GM21825 (cell line): ENCODE measurements at regions not wholly inside any gene's neighbourhood (a gene's known extent, or its start where the extent isn't known, plus 50 kb on each side); places are given as distances from the start of the nearest gene placed in this dataset.

Experiments
- ATAC-seq: cut with Tn5 transposase; IDR thresholded peaks from one replicate; pipeline ENCODE4 v1.9.1; 2021; ENCODE audit warnings: mild to moderate bottlenecking, moderate library complexity; ENCODE audit not compliant: unreplicated experiment

DNA sequence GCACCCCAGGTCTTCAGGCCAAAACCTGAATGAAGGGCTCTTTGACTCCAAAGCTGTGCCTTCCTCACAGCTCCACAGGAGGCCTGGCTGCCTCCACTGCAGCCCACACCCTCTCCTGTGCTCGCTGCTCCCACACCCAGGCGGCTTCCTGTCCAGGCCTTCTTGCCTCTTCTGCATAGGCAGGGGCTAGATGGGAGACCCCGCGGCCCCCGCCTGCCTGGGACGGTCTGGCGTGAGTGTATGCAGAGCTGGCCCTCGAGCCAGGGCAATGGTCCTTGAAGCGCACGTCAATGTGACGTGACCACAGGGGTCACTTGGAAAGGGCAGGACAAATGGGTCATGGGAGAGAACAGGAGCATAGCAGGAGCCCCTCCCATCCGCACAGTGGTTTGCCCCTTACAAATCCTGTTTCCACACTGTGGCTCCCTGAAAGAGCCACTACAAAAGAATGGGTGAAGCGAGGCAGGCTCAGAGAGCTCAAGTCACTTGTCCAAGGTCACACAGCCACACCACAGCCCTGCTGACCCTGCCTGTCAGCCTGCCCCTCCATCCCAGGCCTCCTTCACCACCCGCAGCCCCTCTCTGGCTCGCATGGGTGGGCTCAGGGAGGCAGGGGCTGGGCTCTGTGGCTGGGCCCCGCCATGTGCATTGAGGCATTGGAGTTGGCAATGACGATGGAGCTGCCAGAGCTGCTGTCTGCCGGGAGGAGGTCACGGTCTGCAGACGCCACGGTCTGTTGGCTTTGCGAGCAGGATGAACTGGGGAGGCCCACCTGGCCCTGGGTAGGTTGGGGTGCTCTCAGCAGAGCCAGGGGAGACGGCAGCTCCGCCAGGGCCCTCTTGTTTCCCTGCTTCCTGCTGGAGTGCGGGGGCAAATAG, 71.2 kb upstream of the WNT11 start:
- no peak for ATAC-seq

DNA sequence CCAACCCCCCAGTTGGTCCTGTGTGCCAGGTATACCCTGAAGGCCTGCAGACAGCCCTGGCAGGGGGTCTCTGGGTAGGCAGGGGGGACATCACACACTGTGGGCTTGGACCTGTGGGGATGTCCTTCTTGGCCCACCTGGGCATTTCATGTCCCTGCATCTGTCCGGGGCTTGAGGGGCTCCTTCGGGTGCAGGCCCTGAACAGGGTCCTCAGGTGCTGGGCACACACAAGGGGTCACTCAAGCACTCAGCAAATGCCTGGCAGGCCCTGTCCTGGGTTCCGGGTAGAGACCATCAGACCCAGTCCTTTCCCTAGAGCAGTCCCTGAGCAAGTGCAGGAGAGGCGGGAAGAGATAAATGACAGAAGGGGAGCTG, 70.5 kb upstream of the WNT11 start:
- ATAC-seq = no peak

DNA sequence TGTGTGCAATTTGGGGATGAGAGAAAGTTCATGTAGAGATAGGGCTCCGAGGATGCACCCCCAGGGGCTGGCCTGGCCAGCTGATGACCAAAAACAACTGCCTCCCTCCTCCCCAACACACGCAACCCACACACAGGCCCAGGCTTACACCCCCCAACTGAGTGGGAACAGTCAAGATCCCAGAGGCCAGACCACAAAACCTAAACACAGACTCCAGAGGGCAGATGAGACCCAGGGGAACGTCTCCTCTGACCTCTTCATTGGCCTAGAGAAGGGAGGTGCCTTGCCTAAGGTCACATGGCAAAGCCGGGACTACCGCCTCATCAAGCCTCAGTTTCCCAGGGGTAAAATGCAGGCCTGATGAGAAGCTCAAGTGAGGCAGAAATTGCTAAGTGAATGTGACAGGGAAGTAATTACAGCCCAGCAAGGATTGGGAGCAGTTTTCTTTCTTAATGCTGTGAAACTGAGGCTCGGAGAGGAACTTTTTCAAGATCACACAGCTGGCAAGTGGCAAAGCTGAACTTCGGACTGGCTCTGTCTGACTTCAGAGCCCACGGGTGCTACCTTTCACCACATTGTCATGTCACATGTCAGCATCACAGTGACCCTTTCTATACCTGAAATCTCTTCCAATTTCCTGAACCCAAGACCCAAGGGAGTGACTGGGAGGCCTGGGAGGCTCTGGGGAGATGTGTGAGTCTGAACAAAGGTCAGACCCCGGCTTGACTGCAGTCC, 69.9 kb upstream of the WNT11 start:
- no peak for ATAC-seq

DNA sequence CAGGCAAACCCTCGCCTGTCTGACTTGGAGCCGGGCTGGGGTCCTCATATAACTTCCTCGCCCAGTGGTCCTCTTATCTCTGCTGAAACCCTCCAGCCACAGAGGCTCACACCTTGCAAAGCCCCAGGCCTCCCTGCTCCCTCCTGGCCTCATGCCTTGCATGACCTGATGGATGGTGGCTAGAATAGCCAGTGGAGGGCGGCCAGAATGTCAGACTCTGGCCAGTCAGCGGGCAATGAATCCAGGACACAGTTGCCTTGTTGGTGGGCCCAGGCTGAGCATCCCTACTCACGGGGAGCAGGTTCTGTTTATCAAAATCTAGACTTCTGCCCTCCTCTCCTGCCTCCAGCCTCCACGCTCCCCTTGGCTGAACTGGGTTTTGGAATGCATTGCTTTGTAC, 69.1 kb upstream of the WNT11 start:
- ATAC-seq = no peak

- no peak for ATAC-seq
Measured at GRCh38 chr11:76271068-76271467, 64.8 kb upstream of the WNT11 start.

GRCh38 chr11:76270389-76270788, 64.1 kb upstream of the WNT11 start:
- no peak for ATAC-seq

GRCh38 chr11:76269661-76270261, 63.5 kb upstream of the WNT11 start:
- no peak for ATAC-seq

GRCh38 chr11:76269247-76269646, 62.9 kb upstream of the WNT11 start:
- no peak for ATAC-seq

DNA sequence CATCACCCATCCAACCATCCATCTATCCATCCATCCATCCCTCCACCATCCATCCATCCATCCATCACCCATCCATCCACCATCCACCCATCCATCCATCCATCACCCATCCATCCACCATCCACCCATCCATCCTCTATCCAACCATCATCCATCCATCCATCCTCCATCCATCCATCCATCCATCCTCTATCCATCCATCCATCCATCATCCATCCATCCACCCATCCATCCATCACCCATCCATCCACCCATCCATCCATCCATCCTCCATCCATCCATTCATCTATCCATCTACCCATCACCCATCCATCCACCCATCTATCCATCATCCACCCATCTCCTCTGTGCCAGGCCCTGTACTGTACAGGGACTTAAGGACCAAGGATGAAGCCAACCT, 62.2 kb upstream of the WNT11 start:
- ATAC-seq = no peak

GRCh38 chr11:76267556-76267955, 61.3 kb upstream of the WNT11 start:
- no peak for ATAC-seq

DNA sequence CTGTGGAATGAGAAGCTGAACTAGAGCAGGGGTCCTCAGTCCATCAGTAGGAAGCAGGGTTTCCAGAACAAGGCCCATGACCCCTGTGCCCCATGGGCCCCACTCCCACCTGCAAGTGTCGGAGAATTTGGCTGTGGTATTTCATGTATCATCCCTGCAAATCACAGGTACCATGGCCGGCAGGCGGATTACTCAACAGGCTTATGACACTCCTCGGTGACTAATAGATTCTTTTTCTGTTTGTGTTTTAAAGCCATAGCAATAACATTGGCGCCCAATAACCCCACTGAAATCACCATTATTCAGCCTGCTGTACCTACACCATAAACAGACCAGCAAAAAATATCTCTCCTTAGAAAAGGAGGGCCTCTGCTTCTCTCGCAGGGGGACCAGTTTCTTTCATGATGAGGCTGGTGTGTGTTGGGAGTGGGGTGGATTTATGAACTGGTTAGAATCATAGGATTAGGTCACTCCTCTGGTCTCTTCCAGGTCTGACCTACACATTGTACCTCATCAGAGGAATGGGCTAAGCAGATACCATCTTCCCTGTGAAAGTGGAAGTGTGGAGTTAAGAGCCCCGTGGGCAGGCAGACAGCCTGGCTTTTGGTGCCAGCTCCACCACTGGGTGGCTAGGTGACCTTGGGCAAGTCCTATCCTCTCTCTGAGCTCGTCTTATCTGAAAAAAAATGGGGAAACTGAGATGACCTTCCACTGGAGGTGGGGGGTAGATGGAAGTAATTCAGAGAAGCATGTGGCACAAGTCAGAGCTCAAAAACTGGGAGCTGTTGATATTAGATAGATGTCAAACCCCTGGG, 60.2 kb upstream of the WNT11 start:
- no peak for ATAC-seq

GRCh38 chr11:76265771-76266241, 59.5 kb upstream of the WNT11 start:
- no peak for ATAC-seq

DNA sequence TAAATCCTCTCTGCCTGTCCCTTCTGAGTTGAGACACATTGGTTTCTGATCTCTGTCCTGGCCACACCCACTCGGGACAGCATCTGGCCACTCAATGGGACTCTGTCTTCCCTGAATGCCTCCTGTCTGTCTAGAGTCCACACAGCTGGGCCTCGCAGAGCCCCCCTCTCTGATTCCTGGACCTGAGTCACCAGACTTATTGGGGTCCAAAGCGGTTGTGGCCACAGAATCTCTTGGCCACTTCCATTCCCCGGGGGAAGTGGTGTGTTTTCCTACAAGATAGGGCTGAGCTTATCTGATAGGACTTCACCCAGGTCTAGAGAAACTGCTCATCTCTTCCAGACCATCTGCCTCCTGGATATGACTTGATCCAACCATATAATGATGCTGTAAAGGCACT, 57.4 kb upstream of the WNT11 start:
- ATAC-seq = no peak

- ATAC-seq = no peak
Measured at GRCh38 chr11:76263166-76263565, 56.9 kb upstream of the WNT11 start.

GRCh38 chr11:76260296-76260925, 54.1 kb upstream of the WNT11 start:
- no peak for ATAC-seq

- ATAC-seq = no peak
Measured at GRCh38 chr11:76259299-76259908, 53.1 kb upstream of the WNT11 start.

- no peak for ATAC-seq
Measured at GRCh38 chr11:76257074-76257719, 50.9 kb upstream of the WNT11 start.

DNA sequence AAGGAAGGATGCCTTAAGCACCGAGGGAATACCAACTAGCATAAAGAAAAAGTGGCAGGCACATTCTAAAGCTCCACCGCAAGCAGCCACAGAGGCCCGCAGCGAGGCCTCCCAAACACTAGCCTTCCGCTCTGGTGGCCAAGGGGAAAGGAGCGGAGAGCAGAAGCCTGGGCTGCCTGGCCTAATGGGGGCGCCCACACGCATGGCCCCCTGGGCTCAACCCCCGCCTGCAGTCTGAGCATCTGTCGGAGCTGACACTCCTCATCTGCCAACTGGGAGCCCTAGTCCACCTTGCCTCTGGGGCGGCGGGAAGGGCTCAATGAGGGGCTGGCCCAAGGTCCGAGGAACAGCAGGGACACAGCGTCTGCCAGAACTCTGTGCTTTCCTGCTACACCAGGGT, 50.1 kb upstream of the WNT11 start:
- no peak for ATAC-seq
